SK-N-MC (cell line): ENCODE measurements at regions not wholly inside any gene's neighbourhood (a gene's known extent, or its start where the extent isn't known, plus 50 kb on each side); places are given as distances from the start of the nearest gene placed in this dataset.

Experiments used
- EZH2 ChIP-seq: fragments of 200-600 bp; sonication (generic); IDR thresholded peaks from one replicate; pipeline ENCODE4 v1.6.1; 2017; ENCODE audit warnings: antibody characterized with exemption
- POLR2AphosphoS5 ChIP-seq: IDR thresholded peaks from 2 replicates; pipeline ENCODE4 v1.6.1; 2012; ENCODE audit warnings: mild to moderate bottlenecking, low read depth, low read length, borderline replicate concordance

DNA sequence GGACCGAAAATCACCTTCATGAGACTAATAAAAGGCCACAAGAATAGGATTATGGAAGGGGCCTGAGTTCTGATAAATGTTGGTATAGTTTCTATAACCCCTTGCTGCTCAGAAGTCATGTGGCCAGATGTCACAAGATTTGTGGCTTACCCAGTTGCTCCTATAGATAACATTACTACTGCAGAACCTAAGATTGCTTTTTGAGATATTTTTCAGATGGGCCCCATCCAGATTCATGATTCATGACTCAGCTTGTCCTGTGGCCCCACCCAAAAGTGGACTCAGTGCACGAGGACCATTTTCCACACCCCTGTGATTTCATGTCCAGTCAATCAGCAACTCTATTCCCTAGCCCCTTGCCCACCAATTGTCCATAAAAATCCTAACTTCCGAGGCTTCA, 209.0 kb downstream of the ACTR3B start:
- TF ChIP-seq POLR2AphosphoS5 (no peak), EZH2 (no peak)
